GM19023 (cell line): ENCODE measurements at regions not wholly inside any gene's neighbourhood (a gene's known extent, or its start where the extent isn't known, plus 50 kb on each side); places are given as distances from the start of the nearest gene placed in this dataset.
"Not testable (repeated sequence)": the region's sequence is repeated elsewhere in the genome, so short reads cannot be mapped to it uniquely, and the experiment has no call there.

Experiments
- ATAC-seq: cut with Tn5 transposase; IDR thresholded peaks from one replicate; pipeline ENCODE4 v1.9.1; 2021; ENCODE audit warnings: mild to moderate bottlenecking, moderate library complexity; ENCODE audit not compliant: unreplicated experiment

DNA sequence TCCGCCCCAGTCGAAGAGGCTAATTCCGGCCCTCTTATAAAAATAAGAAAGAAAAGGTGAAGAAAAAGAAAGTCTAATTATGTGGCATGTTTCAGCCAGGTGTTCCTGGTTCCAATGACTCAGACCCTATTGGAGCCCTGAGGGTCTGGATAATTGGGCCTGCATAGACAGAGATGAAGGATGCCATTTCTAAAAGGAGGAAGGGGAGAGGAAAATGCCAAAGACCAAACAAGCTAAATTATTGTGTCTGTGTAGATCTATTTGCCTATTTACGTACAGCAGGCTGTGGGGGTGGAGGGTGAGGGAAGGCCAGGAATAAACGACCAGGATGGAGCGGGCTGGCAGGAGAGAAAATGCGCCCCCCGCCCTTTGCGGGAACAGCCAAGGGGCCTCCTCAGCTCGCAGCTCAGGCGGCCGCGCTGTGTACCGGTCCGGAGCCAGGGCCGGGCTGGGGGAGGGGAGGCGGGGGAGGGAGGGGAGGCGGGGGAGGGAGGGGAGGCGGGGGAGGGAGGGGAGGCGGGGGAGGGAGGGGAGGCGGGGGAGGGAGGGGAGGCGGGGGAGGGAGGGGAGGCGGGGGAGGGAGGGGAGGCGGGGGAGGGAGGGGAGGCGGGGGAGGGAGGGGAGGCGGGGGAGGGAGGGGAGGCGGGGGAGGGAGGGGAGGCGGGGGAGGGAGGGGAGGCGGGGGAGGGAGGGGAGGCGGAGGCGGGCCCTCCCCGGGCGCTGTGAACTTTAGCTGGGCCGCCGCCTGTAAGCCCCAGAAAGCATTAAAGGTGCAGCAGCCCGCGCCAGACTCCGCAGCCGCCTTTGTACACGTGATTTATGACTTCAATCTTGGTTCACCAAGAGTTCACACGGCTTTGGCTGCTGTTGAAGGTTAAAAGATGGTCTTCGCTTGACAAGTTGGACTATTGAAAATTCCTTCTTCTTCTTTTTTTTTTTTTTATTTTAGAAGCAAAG lies 113.0 kb upstream of the FOXD4L5 start:
- ATAC-seq = not testable (repeated sequence)

DNA sequence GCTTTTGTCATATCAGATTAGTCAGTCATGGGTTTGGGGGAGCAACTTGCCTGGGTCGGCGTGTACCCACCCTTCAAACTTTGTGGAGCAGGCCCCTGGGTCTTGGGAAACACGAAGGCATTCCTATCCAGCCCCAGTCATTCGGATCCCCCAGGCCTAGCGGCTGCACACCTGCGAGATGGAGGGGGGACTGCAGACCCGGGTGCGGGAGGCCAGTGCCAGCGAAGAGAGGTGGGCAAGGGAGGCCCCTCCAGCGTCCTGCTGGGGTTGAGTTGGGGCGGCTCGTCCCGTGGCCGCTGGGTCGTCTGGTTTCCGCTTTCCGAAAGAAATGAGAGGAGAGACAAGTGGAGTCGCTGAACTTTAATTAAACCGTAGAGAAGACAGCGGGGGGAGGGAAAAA lies 112.2 kb upstream of the FOXD4L5 start:
- ATAC-seq = not testable (repeated sequence)

DNA sequence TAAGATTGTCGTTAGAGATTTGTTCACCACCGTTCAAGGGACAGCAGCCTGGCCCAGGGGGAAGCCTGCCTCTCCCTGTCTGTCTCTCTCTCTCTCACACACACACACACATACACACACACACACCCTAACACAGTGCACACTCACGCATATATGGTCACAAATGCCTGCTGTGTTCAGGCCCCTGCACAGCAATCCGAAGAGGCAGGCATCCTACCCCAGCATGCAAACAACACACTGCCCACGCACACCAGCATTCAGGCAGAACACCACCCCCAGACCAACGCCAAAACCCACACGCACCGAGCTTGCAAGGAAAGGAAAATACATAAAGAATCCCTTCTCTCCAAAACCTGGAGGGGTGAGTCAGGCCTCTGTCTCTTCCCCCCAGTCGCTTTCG lies 111.6 kb upstream of the FOXD4L5 start:
- ATAC-seq = not testable (repeated sequence)

DNA sequence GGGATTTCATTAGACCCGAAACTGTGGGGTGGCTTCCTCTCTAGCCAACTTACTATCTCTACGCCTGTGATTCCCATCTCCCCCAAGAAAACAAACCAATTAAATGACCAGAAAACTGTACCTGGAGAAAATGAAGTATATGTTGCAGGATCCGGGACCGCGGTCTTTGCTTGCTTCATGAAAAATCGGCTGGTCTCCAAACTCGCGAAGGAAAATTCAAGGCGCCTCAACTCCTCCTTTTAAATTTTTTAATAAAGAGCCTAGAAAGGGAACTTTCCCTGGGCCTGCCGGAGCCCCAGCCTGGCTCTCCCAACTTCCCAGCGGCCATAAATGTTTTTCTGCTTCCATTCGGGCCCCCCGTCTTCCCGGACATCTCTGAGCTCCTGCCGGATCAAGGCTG lies 110.8 kb upstream of the FOXD4L5 start:
- not testable (repeated sequence) for ATAC-seq

DNA sequence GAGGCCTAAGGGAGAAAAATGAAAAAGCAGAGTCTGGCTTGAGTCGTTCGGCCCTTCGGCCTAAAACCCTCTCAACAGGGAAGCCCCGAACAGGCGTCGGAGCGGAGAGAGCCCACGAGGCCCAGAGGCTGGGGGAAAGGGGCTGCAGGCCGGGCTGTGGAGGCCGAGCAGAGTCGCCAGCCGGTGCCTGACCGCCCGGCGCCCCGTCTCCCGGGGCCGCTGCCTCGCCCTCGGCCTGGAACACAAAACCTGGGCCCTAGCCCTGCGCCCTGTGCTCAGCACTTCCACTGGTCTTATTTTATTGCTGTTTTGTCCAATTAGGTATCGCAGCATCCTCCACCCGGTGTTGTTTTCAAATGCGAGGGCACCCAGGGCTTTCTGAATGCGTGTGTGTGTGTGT lies 110.1 kb upstream of the FOXD4L5 start:
- ATAC-seq = not testable (repeated sequence)

DNA sequence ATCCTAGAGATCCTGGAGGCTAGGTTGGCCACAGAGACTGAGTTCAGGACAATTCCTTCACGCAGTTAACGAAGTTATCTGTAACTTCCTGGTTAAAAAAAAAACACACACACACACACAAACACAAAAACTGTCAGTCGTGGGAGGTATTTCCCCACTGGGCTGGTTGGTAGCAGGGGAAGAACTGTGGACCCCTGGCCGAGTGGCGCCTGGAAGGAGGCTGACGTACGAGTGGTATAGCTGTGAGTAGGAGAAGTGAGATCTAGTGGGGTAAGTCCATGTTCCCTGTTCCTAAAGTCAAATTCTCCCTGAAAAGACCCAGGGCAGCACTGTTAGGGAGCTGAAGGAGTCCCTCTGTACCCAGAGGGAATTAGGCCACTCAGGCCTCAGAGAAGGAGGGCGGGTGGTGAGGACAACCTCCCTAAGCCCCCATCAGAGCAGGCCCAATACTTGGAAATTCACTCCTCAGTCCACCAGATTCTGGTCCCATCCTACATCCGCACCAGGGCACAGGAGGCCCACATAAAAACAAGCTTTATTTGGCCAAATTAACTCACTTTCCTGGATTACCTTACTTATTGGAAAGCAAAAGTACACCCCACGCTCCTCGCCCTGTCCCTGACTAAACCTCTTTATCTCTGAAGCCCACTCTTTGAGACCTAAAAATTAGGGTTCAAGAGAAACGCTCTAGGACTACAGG lies 108.3 kb upstream of the FOXD4L5 start:
- ATAC-seq = not testable (repeated sequence)

DNA sequence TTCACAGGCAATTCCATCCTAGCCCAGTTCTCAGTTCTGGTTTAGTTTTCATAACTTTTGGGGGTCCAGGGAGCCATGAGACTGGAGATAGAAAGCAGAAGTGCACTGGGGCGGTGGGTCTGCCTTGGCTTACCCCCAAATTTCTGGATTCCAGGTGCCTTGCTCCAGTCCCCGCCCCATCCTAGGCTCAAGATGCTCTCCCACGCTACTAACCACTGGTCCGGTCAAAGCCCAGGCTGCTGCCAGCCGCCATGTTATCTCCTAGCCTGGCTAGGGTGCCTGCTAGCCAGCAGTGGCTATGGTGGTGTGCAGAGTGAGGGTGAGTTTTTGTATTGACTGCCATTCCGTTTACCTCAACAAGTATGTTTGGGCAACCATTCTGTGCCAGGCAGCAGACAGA lies 107.6 kb upstream of the FOXD4L5 start:
- not testable (repeated sequence) for ATAC-seq

DNA sequence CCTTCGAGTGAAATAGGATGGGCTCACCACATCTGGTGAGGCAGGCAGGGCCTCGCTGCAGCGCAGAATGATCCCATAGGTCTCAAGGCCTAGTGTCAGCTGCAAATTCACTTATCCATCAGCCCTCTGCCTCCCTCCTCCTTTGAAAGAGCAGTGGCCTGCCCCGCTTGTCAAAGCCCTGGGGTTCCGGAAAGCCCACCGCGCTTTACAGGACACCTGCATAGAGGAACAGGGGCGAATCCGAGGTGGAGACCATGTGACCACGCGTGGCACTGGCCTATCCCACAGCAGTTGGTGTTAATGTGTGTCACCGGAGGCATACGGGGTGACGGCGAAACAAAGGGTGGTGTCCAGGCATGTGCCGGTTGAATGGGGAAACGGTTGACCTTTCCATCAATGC lies 104.7 kb upstream of the FOXD4L5 start:
- ATAC-seq = not testable (repeated sequence)

DNA sequence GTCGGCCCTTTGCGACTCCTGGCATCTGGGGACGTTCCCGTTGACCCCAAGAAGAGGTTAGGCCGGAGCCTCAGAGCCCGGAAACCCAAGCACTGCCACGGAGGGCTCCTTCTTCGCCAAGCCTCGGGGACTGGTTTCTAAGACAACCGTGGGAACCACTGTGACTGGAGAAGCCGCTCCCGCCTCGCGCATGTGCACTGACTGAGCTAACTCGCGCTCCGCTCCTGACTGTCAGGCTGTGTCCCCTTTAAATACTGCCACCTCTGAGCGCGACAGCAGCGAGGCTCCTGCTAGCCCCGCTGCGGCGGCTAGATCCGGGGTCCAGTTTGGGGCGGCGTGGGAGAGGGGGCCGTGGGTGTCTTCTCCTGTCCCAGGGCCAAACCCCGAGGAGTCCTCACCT lies 104.2 kb upstream of the FOXD4L5 start:
- not testable (repeated sequence) for ATAC-seq

DNA sequence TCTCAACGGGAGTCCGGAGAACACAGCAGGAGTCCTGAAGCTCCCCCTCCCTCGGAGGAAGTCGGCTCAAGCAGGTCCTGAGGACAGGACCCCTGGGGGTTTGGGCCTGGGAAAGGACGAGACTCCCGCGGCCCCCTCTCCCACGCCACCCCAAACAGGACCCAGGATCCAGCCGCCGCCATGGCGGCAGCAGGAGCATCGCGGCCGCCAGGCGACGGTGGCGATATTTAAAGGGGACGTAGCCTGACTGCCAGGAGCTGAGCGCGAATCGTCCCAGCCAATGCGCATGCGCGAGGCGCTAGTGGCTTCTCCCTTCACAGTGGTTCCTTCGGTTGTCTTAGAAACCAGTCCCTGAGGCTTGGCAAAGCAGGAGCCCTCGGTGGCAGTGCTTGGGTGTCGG lies 101.7 kb upstream of the FOXD4L5 start:
- ATAC-seq = peak; percentile 60

DNA sequence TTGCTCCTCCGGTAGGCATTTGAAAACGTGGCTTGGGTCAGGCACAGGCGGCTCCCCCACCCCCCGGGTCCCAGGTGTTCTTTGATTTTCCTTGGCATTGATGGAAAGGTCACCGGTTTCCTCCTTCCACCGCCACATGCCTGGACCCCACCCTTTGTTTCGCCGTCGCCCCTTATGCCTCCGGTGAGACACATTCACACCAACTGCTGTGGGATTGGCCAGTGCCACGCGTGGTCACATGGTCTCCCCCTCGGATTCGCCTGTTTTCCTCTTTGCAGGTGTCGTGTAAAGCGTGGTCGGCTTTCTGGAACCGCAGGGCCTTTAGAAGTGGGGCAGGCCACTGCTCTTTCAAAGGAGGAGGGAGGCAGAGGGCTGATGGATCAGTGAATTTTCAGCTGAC lies 101.2 kb upstream of the FOXD4L5 start:
- not testable (repeated sequence) for ATAC-seq

DNA sequence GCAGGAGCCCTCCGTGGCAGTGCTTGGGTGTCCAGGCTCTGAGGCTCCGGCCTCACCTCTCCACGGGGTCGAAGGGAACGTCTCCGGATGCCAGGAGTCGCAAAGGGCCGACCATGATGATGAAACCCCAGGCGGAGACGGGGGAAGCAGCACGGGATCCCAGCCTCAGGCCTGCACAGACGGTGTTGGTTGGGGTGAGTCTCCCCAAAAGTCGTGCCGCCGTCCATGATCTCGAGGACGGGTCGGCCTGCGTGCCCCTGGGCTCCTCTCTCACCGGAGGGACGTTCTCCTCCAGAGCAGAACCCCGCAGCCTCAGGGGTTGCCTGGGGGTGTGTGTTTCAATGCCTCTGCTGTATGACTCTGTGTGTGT lies 100.6 kb upstream of the FOXD4L5 start:
- ATAC-seq = not testable (repeated sequence)

DNA sequence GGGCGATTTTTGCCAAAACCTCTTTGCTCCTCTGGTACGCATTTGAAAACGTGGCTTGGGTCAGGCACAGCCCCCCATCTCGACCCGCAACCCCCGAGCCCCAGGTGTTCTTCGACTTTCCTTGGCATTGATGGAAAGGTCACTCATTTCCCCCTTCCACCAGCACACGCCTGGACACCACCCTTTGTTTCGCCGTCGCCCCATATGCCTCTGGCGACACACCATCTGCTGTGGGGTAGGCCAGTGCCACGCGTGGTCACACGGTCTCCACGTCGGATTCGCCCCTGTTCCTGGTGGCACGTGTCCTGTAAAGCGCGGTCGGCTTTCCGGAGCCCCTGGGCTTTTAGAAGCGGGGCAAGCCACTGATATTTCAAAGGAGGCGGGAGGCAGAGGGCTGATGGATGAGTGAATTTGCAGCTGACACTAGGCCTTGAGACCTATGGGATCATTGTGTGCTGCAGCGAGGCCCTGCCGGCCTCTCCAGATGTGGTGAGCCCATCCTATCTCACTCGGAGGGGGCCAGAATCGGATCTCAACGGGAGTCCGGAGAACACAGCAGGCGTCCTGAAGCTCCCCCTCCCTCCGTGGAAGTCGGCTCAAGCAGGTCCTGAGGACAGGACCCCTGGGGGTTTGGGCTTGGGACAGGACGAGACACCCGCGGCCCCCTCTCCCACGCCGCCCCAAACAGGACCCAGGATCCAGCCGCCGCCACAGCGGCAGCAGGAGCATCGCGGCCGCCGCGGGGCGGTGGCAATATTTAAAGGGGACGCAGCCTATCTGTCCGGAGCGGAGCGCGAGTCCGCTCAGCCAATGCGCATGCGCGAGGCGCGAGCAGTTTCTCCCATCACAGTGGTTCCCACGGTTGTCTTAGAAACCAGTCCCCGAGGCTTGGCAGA lies 100.0 kb upstream of the FOXD4L5 start:
- not testable (repeated sequence) for ATAC-seq

DNA sequence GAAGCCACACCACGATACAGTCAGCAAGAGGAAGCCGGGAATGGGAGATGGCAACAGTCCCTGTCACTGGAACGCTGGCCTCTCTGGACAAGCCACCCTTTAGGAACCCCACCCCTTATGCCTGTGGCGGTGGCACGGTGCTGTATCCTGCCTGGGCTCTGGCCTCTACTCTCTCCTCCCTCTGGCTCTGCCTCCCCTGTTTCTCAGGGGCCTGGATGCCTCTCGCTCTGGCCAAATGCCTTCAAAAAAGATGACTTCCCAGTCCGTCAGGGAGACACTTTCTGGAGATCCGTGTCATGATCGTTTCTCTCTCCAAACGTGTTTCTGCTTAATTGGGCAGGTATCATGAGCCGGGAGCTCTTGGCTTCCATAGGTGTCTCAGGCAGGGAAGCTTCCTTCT lies 99.1 kb upstream of the FOXD4L5 start:
- not testable (repeated sequence) for ATAC-seq

DNA sequence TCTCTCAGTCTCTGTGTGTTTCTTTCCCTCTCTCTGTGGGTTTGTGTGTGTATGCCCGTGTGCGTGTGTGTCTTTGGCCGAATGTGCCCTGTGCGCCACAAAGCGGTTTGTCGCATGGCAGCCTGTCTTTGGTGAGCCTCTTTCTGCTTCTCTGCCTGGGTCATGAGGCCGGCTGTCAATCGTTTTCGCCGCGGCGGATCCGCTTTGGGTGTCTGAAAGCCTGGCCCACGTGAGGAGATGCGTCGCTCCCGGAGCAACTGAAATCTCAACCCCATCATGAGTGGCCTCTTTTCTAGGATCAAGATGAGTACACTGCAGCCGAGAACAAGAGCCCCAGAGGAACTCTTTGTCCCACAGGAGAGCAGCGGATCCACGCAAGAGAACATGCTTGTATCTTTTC lies 98.6 kb upstream of the FOXD4L5 start:
- ATAC-seq = not testable (repeated sequence)

DNA sequence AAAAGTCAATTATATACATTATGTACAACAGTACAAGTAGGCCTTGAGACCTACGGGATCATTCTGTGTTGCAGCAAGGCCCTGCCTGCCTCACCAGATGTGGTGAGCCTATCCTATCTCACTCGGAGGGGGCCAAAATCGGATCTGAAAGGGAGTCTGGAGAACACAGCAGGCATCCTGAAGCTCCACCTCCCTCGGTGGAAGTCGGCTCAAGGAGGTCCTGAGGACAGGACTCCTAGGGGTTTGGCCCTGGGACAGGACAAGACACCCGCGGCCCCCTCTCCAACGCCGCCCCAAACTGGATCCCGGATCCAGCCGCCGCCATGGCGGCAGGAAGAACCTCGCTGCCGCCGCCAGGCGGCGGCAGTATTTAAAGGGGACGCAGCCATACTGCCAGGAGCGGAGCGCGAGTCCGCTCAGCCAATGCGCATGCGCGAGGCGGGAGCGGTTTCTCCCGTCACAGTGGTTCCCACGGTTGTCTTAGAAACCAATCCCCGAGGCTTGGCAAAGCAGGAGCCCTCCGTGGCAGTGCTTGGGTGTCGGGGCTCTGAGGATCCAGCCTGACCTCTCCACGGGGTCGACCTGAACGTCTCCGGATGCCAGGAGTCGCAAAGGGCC lies 97.8 kb upstream of the FOXD4L5 start:
- ATAC-seq = not testable (repeated sequence)
